ENCODE measurements at regions not wholly inside any gene's neighbourhood (a gene's known extent, or its start where the extent isn't known, plus 50 kb on each side); places are given as distances from the start of the nearest gene placed in this dataset.
"Not testable (repeated sequence)": the region's sequence is repeated elsewhere in the genome, so short reads cannot be mapped to it uniquely, and the experiment has no call there.

DNA sequence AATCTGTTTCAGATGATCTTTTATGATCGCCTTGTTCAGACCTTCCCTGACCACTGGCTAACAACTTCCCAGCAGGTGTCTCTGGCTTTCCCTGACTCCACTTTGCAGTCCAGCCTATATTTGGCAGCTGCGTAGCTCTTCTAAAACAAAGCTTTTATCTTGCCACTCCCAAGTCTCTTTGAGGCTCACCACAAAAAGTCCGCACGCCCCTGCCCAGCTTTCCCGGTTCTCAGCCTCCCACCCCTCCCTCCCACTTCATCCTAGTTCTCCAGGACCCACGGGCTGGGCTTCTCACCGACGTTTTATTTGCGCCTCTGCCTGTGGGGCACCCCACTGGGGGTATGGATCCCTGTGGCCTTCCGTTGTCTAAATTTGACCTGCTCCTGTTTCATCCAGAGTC lies 58.9 kb upstream of the USP6NL start:
- no peak for DNase-seq
- in situ Hi-C loops (cut with HindIII; ENCODE audit: low pct_ligation_motif_present, low pct_unique_long_range_greater_than_20kb, low sequenced_read_pairs): no loop called here

GRCh38 chr10:11668847-11669610 lies 57.6 kb upstream of the USP6NL start:
- DNase-seq: no peak
- in situ Hi-C loops (cut with HindIII; ENCODE audit: low pct_ligation_motif_present, low pct_unique_long_range_greater_than_20kb, low sequenced_read_pairs): no loop called here

DNA sequence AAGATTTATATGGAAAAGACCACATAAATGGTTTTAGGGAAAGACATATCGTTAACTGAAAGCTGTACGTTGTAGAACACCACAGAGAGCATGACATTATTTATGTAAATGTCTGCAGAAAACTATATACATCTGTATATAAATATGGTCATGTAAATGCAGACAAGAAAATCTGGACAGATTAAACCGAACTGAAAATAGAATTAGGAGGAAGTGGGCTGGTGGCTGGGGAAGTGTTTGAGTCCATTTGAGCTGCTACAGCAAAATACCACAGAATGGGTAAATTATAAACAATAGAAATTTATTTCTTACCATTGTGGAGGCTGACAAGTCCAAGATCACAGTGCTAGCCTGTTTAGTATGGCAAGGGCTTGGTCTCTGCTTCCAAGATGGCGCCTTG lies 56.3 kb upstream of the USP6NL start:
- in situ Hi-C loops (cut with HindIII; ENCODE audit: low pct_ligation_motif_present, low pct_unique_long_range_greater_than_20kb, low sequenced_read_pairs): no loop called here
- no peak for DNase-seq

GRCh38 chr10:11663763-11664555 lies 52.5 kb upstream of the USP6NL start:
- no peak for DNase-seq

DNA sequence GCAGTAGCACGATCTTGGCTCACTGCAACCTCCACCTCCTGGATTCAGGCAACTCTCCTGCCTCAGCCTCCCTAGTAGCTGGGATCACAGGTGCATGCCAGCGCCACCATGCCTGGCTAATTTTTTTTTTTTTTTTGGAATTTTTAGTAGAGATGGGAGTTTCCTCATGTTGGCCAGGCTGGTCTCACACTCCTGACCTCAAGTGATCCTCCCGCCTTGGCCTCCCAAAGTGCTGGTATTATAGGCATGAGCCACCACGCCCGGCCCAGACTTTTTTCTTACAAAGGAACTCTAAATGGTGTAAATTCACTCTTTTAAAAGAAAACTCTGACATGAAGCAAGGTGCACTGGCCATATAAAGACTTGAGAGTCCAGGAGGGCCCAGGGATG lies 51.7 kb upstream of the USP6NL start:
- DNase-seq; in situ Hi-C loops (cut with HindIII; ENCODE audit: low pct_ligation_motif_present, low pct_unique_long_range_greater_than_20kb, low sequenced_read_pairs): not testable (repeated sequence)

More at GRCh38 chr10:11663763-11664555, 52.5 kb upstream of the USP6NL start:
- in situ Hi-C loops (cut with HindIII; ENCODE audit: low pct_ligation_motif_present, low pct_unique_long_range_greater_than_20kb, low sequenced_read_pairs): no loop called here

DNA sequence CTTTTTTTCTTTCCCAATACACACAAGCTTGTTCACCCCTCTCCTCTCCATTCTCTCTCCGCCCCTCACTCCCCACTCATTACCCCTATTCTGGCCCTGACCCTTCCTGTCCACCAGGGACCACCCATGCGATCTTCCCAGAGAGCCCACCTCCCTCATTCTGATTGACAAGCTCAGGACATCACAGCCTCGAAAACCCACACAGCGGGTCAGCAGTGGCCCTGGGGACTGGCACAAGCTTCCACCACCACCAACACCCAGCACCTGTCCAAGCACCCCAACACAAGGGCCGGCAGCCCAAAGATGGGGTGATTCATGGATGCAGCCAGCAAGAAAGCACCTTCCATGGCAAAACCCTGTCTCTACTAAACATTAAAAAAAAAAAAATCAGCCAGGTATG lies 50.0 kb upstream of the USP6NL start:
- DNase-seq: no peak
- in situ Hi-C loops (cut with HindIII; ENCODE audit: low pct_ligation_motif_present, low pct_unique_long_range_greater_than_20kb, low sequenced_read_pairs): no loop called here

All from ACHN (cell line).